ENCODE measurements at regions not wholly inside any gene's neighbourhood (a gene's known extent, or its start where the extent isn't known, plus 50 kb on each side); places are given as distances from the start of the nearest gene placed in this dataset.

- no peak for TF ChIP-seq SMC3 (IDR thresholded peaks at IDR 0.05; ENCODE audit: low read depth, low read length)
- no peak for TF ChIP-seq CTCF (IDR thresholded peaks at IDR 0.05)
- TF ChIP-seq CHD2 (IDR thresholded peaks at IDR 0.05; ENCODE audit: low read length, partially characterized antibody): no peak
- TF ChIP-seq FOXM1 (IDR thresholded peaks at IDR 0.05; ENCODE audit: low read depth): no peak
- TF ChIP-seq RAD21 (IDR thresholded peaks at IDR 0.05; ENCODE audit: low read length): no peak
- TF ChIP-seq POLR2AphosphoS5 (IDR thresholded peaks at IDR 0.05; ENCODE audit: low read depth, low read length): no peak
- TF ChIP-seq MAX (IDR thresholded peaks at IDR 0.05; ENCODE audit: low read depth): no peak
- no peak for TF ChIP-seq JUND (IDR thresholded peaks at IDR 0.05)
- no peak for TF ChIP-seq TAF1 (IDR thresholded peaks at IDR 0.05; ENCODE audit: borderline replicate concordance, low read depth, low read length)
Measured at GRCh38 chr2:149686136-149687051, 98.8 kb upstream of the MMADHC start.
